Caco-2 (cell line): ENCODE measurements at regions not wholly inside any gene's neighbourhood (a gene's known extent, or its start where the extent isn't known, plus 50 kb on each side); places are given as distances from the start of the nearest gene placed in this dataset.

Experiments
- BruUV-seq: library from RNA; stranded (reverse); fragments of 400-500 nt; replicated peaks from 2 replicates; lab custom pipeline; 2021; lab: Mats Ljungman, UMichigan
- CTCF ChIA-PET: fragments of 300-600 bp; sonication (Branson Sonifier 250); formaldehyde crosslinking; loops from one replicate; lab custom pipeline; 2022; ENCODE audit warnings: antibody characterized with exemption; lab: Charles Lee
- POLR2A ChIA-PET: fragments of 300-600 bp; sonication (Branson Sonifier 250); formaldehyde crosslinking; loops from one replicate; lab custom pipeline; 2022; ENCODE audit warnings: antibody characterized with exemption; lab: Charles Lee
- DNase-seq, 2 experiments: peaks; one replicate each; pipeline versions ENCODE4 v3.0.0 to v3.0.0-alpha.2; 2020 to 2022
- H3K27me3 ChIP-seq: replicated peaks from 2 replicates; pipeline ENCODE4 v1.6.0; 2011; ENCODE audit warnings: low read length; ENCODE audit not compliant: control insufficient read depth, insufficient read depth
- H3K36me3 ChIP-seq: 2 replicates; pipeline ENCODE4 v1.5.1; 2011; ENCODE audit warnings: low read length; ENCODE audit not compliant: control insufficient read depth, insufficient read depth
- H3K4me1 ChIP-seq: fragments of 250-450 bp; sonication (Bioruptor Pico); 2 replicates; pipeline ENCODE4 v1.5.1; 2020; ENCODE audit warnings: mild to moderate bottlenecking
- H3K4me3 ChIP-seq: 2 replicates; pipeline ENCODE4 v1.5.1; 2011; ENCODE audit warnings: low read depth, mild to moderate bottlenecking, control low read depth, low read length
- H3K9me3 ChIP-seq: fragments of 250-450 bp; sonication (Bioruptor Pico); 2 replicates; pipeline ENCODE4 v1.5.1; 2020; ENCODE audit warnings: mild to moderate bottlenecking, moderate library complexity
- H3K27ac Mint-ChIP-seq: one replicate; pipeline ENCODE4 v1.8.0; 2022; ENCODE audit warnings: mixed read lengths; ENCODE audit not compliant: unreplicated experiment
- H3K27me3 Mint-ChIP-seq: one replicate; pipeline ENCODE4 v1.8.0; 2022; ENCODE audit warnings: mixed read lengths; ENCODE audit not compliant: insufficient read depth, unreplicated experiment
- H3K36me3 Mint-ChIP-seq: one replicate; pipeline ENCODE4 v1.8.0; 2022; ENCODE audit warnings: mild to moderate bottlenecking, mixed read lengths; ENCODE audit not compliant: insufficient read depth, unreplicated experiment
- H3K4me1 Mint-ChIP-seq: one replicate; pipeline ENCODE4 v1.8.0; 2022; ENCODE audit warnings: low read depth, mixed read lengths; ENCODE audit not compliant: unreplicated experiment
- H3K4me3 Mint-ChIP-seq: one replicate; pipeline ENCODE4 v1.8.0; 2022; ENCODE audit warnings: mild to moderate bottlenecking, moderate library complexity, mixed read lengths; ENCODE audit not compliant: unreplicated experiment
- H3K9me3 Mint-ChIP-seq: one replicate; pipeline ENCODE4 v1.8.0; 2022; ENCODE audit warnings: mixed read lengths; ENCODE audit not compliant: unreplicated experiment
- CTCF ChIP-seq, 2 experiments: fragments of 200-600 bp in 1 of 2; IDR thresholded peaks; 1 replicate in 1 of 2; 2 replicates in 1 of 2; pipeline versions ENCODE4 v1.5.1 to v1.8.0; 2011 to 2022; ENCODE audit warnings: antibody characterized with exemption in 1 of 2, control low read depth in 1 of 2, inconsistent platforms in 1 of 2, low read depth in 1 of 2, low read length in 1 of 2, mild to moderate bottlenecking in 1 of 2, moderate library complexity in 1 of 2; ENCODE audit not compliant: insufficient read depth in 1 of 2, severe bottlenecking in 1 of 2, unreplicated experiment in 1 of 2
- intact Hi-C: fragments of 100-400 bp; cut with micrococcal nuclease; formaldehyde crosslinking; loops from one replicate; pipeline ENCODE4 v1.10.0; 2022; ENCODE audit not compliant: unreplicated experiment

GRCh38 chr21:23455676-23456075, 2151.6 kb downstream of the MRPL39 start:
- no peak for TF ChIP-seq CTCF (IDR thresholded peaks at IDR 0.05; ENCODE audit: insufficient read depth in 1 of 2, low read depth in 1 of 2, low read length in 1 of 2, severe bottlenecking in 1 of 2, unreplicated experiment in 1 of 2)
- Mint-ChIP-seq H3K4me1 (no peaks in the 10 kb centered on the region), H3K27ac (no peak overlapping the region), H3K36me3 (no peaks in the 10 kb centered on the region), H3K27me3 (no peaks in the 10 kb centered on the region), H3K9me3 (no peaks in the 10 kb centered on the region), H3K4me3 (no peak overlapping the region)
- H3K9me3 ChIP-seq: no peaks in the 10 kb centered on the region
- POLR2A ChIA-PET: no interaction called here
- DNase-seq: no peak
- intact Hi-C loops: no loop called here
- CTCF ChIA-PET: no interaction called here
- H3K4me1 ChIP-seq: no peaks in the 10 kb centered on the region
- no peaks in the 10 kb centered on the region for H3K27me3 ChIP-seq
- H3K4me3 ChIP-seq: no peak overlapping the region
- no peaks in the 10 kb centered on the region for H3K36me3 ChIP-seq
- no TSS peak for BruUV-seq

DNA sequence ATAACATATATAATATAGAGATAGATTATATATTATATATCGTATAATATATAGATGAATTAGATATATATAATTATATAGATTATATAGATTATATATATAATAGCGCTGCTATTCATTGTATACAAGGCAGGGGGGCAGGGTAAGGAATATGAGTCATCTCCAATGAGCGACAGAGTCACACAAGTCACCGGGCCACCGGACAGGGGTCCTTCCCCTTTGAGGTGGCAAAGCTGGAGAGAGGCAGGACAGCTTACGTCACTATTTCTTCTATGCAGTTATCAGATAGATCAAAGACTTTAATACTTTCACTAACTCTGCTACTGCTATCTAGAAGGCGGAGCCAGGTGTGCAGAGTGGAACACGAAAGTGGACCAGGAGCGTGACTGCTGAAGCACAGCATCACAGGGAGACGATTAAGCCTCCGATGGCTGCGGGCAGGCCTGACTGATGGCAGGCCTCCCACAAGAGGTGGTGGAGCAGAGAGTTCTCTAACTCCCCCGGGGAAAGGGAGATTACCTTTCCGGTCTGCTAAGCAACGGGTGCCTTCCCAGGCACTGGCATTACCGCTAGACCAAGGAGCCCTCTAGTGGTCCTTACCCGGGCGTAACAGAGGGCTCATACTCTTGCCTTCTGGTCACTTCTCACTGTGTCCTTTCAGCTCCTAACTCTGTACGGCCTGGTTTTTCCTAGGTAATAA, 2154.7 kb downstream of the MRPL39 start:
- DNase-seq: peak in 1 of 2 experiments; percentile 21
- H3K4me1 Mint-ChIP-seq: no peaks in the 10 kb centered on the region
- ChIA-PET POLR2A (no interaction called here), CTCF (no interaction called here)
- H3K27ac Mint-ChIP-seq: no peak overlapping the region
- peak; percentile 4 to 14 for TF ChIP-seq CTCF (IDR thresholded peaks at IDR 0.05; ENCODE audit: insufficient read depth in 1 of 2, low read depth in 1 of 2, low read length in 1 of 2, severe bottlenecking in 1 of 2, unreplicated experiment in 1 of 2)
- intact Hi-C loops: no loop called here
- no peaks in the 10 kb centered on the region for H3K36me3 Mint-ChIP-seq
- BruUV-seq: no TSS peak
- H3K4me3 Mint-ChIP-seq: no peak overlapping the region
- H3K9me3 ChIP-seq: no peaks in the 10 kb centered on the region
- H3K36me3 ChIP-seq: no peaks in the 10 kb centered on the region
- H3K27me3 Mint-ChIP-seq: no peaks in the 10 kb centered on the region
- no peaks in the 10 kb centered on the region for H3K27me3 ChIP-seq
- no peaks in the 10 kb centered on the region for H3K9me3 Mint-ChIP-seq
- H3K4me1 ChIP-seq: no peaks in the 10 kb centered on the region
- no peak overlapping the region for H3K4me3 ChIP-seq

- no peak for TF ChIP-seq CTCF (IDR thresholded peaks at IDR 0.05; ENCODE audit: insufficient read depth in 1 of 2, low read depth in 1 of 2, low read length in 1 of 2, severe bottlenecking in 1 of 2, unreplicated experiment in 1 of 2)
- POLR2A ChIA-PET: no interaction called here
- no peaks in the 10 kb centered on the region for H3K36me3 Mint-ChIP-seq
- H3K27ac Mint-ChIP-seq: no peak overlapping the region
- BruUV-seq: no TSS peak
- no peak for DNase-seq
- no peaks in the 10 kb centered on the region for H3K27me3 ChIP-seq
- intact Hi-C loops: no loop called here
- no peaks in the 10 kb centered on the region for H3K4me1 Mint-ChIP-seq
- H3K4me1 ChIP-seq: no peaks in the 10 kb centered on the region
- no peaks in the 10 kb centered on the region for H3K27me3 Mint-ChIP-seq
- H3K9me3 ChIP-seq: no peaks in the 10 kb centered on the region
- H3K9me3 Mint-ChIP-seq: no peaks in the 10 kb centered on the region
- no peak overlapping the region for H3K4me3 ChIP-seq
- H3K36me3 ChIP-seq: no peaks in the 10 kb centered on the region
- no peak overlapping the region for H3K4me3 Mint-ChIP-seq
- CTCF ChIA-PET: no interaction called here
Observed at GRCh38 chr21:23445307-23445706, 2162.0 kb downstream of the MRPL39 start.
